HG02885 (cell line): ENCODE measurements at regions not wholly inside any gene's neighbourhood (a gene's known extent, or its start where the extent isn't known, plus 50 kb on each side); places are given as distances from the start of the nearest gene placed in this dataset.
"Not testable (repeated sequence)": the region's sequence is repeated elsewhere in the genome, so short reads cannot be mapped to it uniquely, and the experiment has no call there.

Experiments
- ATAC-seq: cut with Tn5 transposase; IDR thresholded peaks from one replicate; pipeline ENCODE4 v1.9.1; 2021; ENCODE audit warnings: mild to moderate bottlenecking; ENCODE audit not compliant: unreplicated experiment, poor library complexity

DNA sequence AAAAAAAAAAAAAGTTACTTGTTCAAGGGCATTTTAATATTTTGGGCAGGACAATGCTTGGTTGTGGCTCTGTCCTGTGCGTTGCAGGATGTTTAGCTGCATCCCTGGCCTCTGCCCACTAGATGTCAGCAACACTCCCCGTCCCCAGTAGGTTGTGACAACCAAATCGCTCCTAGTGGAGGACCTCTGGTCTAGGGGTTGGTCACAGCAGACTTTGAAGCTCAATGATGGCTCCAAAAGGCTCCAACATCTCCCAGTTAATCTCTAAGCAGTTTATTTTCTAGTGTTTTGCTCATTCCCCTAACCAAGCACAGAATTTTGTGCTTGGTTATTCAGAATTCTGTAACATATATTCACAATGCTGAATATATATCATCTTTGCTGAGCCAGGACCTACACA, 67.0 kb downstream of the CHRNA1 start:
- ATAC-seq, result peak; percentile 95

DNA sequence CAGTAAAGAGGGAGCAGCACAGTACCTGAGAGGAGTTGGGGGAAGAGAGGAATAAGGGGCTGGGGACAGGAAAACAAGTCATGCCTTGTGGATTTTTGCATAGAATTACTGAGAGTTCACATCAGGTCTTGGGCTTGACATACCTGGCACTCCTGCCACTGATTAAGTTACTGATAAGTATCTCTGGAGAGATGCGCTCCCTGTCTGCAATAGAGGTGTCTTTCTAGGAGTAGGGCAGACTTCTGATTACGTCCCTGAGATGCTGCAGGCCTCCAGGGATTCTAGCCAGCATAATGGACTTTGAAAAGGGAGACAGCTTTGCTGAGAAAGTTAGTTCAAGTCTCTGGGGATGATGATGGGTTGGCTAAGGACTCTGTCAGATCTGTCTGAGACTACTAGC, 69.4 kb downstream of the CHRNA1 start:
- no peak for ATAC-seq

DNA sequence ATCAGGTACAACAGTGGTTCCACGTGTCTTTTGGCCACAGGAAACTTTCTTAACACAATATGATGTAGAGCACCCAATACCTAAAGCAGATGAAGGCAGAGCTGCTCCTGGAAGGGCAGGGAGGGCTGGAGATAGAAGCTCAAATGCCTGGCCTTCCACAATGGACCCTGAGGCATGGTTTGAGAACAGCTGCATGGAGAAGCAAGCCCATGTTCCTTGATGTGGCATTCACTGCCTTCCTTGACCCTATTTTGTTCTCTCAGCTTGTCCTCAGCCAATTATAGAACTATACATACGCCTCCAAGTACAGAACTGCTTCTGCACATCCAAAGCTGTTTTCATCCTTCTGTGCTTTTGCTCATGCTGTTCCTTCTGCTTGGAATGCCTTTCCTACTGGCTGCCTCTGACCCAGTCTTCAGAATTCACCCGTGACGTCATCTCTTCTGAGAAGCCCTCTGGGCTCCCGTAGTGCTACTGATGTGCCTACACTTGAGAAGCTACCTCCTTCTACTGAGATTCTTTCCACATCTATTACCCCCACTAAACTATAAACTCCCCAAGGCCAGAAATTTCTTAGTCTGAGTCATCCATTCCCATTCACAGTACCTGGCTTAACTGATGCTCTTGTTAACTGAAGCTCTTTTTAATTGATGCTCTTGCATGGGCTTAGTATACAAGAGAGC, 69.9 kb downstream of the CHRNA1 start:
- ATAC-seq, result no peak

DNA sequence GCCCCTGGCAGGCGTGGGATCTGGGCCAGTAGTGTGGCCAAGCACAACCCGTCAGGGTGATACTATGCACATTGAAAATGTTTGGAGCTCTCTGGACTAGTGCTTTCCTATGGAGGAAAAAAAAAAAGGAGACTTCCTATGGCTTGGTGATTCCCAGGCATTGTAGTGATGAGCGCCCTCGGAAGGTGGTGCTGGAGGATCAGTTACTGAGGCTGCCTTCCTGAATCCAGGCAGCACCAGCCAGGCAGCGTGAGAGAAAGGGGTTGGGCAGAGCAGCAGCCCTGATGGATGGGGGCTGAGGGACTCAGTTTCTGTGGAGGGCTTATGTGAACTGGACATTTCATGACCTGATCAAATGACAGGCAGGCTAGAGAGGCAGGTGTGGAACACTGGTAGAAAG, 70.9 kb downstream of the CHRNA1 start:
- ATAC-seq, result no peak

DNA sequence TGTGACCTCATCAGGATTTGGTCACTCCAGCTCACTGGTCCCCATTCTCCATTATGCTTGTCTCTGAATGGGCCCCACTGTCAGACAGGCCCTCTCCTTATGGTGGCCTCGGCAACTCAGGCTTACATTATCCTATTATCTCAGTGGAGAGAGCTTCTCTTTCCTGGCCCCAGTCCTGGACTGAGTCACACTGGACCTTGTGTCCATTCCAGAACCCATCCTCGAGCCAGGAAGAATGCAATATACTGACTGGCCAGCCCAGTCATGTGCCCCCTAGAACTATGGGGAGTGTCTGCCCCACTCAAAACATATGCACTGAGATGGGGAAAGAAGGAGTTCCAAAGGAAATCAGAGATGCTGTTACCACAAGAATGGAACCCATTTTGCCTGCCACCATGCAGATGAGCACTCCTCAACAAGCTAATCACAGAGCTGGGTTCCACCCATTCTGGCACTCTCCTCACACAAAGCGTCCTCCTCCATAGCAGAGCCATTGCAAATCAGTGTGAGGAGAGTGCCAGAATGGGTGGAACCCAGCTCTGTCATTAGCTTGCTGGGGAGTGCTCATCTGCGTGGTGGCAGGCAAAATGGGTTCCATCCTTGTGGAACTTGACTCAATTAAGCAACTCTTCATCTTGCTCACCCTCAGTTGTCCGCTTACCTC, 71.9 kb downstream of the CHRNA1 start:
- ATAC-seq, result no peak

DNA sequence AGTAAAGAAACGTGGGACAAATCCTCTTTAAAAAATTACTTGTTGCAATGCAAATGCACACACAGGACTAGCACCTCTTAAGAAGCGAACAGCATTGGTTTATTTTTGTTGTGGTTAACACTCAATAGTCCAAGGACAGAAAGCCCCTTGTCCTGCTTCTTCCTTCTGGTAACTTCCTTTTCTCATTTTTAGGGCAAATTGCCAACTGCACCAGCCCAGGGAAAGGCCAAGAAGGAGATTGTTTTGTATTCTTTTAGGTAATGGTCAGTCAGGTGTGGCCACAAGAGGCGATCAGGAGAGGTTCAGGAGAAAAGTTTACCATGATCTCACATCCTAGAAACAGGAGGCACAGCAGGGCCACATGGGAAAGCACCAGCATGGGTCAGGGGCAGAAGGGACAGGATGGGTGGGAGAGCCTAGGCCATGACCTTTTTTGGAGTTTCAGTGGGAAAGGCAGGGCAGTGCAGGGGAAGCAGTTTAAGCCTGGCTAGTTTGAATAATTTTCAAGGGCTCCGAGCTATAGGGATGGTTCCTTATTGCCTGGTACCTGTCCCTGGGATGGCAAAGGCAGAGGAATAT, 73.0 kb downstream of the CHRNA1 start:
- no peak for ATAC-seq

DNA sequence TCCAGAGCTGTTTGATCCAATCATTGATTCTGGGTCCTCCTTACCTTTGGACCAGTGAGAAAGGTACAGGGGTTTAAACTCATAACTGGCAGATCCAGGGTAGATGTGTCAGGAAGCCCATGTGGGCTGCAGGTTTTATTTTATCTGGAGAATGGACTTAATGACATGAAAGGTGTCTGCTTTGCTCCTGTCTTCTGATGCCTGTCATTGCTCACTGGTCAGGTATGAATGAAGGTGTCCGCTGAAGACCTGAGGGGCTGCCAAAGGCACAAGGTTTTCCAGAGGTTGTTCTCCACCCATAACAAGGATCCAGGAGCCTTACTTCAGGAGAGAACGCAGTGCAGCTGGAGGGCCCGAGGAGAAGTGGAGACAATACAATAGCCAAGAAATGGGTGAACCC, 74.2 kb downstream of the CHRNA1 start:
- no peak for ATAC-seq

DNA sequence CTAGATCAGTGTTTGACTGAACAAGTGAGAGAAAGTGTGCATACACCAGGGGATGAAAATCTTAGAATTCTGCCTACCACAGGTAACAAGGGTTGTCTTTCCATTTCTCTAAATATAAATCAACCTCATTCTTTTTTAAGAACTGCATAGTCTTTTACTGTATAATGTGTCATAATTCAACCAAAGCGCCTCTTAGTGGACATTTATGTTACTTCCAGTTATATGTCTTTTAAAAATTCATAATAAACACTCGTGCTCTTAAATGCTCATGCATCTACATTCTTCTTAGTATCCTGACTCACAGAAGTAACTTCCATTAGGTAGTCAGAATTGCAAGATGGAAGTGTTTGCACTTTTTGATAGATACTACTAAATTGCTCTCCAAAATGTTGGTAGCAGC, 76.2 kb downstream of the CHRNA1 start:
- ATAC-seq, result peak; percentile 52

DNA sequence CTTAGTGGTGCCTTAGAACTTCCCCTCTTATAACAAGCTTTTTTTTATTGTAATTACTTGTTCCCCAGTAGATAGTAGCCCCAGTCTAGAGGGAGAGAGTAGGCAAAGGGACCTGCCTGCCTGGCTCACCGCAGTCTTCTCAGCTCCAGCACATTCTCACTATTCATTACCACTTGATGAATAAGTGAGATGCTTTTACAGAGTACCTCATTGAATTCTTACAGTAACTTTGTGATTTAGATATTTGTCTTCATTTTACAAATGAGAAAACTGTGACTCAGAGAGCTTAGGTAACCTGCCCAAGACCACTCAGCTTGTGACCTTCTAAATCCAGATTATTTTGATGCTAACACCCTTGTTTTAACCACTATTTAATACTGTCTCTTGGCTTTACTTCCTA, 77.8 kb downstream of the CHRNA1 start:
- ATAC-seq, result no peak

DNA sequence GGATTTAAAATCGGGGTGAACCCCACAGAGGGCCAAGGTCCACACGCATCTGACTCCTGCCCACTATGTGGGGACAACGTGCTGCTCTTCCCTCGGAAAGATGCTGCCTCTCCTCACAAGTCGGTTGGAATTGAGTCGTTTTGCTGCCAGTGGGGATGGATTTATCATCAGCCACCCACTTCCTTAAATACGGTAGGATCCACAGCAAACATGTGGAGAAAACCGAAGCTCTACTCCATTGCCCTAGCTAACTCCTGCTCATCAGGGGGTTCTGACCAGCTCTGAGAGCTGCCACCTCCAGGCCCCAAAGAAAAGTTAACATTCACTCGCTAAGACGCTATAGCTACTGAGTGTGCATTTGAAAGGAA, 80.9 kb downstream of the CHRNA1 start:
- ATAC-seq, result peak; percentile 51

DNA sequence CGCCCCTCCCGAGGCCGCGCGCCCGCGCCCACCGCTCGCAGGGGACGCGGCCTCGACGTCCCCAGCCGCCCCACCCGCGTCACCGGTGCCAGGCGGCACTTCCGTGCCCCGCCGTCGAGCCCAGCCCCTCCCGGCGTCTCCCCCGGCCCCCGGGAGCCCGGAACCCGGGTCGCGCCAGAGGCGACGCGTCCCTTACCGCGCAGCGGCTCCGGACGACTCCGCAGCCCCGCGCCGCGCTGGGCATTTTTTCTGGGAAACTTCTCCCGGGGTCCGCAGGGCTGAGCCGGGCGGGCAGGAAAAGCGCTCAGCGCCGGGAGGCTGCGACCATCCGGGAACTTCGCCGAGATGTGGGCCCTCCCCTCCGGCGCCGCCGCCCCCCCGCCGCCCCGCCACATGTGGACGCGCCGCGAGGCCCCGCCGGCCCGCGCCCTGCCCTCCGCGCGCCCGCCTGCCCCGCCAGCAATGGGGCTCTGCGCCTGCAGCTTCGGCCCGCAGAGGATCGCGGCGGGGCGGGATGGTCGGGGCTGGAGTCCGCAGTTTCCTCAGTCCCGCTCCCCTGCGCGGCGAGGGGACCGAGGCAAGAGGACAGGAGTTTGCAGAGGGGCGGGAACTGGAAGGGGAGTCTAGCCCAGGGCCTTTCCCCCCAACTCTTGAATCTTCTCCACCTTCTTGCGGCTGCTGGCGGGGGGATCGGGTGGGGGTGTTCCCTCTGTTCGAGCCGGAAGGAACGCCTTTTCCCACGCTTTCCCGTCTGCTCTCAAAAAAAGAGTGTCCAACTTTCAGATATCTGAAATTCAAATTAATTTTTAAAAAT, 81.5 kb downstream of the CHRNA1 start:
- ATAC-seq, result peak; percentile 54

DNA sequence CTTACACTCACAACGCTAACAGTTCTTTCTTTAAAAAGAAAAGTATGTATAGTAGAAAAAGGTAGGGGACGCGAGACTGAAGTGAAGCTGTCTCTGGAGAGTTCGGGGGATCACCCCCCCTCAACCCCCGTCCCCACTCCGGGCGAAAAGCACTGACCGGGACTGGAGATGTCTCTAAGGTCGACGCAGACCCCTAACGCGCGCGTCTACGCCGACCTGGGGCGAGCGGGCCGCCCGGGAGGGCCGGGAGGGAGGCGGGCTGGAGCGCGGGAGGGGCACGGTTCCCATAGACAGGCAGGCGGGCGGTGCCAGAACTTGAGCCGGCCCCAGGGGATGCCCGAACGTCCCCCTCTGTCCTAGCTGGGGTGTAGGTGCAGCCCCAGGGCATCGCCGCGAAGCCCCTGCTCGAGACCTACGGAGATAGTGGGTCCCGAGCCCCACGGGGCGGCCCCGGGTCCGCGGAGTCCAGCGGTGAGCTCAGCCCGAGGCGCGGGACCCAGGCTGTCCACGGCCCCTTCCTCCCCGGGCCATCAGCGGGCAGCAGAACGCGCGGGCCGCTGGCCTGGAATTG, 82.2 kb downstream of the CHRNA1 start:
- ATAC-seq, result peak; percentile 50

DNA sequence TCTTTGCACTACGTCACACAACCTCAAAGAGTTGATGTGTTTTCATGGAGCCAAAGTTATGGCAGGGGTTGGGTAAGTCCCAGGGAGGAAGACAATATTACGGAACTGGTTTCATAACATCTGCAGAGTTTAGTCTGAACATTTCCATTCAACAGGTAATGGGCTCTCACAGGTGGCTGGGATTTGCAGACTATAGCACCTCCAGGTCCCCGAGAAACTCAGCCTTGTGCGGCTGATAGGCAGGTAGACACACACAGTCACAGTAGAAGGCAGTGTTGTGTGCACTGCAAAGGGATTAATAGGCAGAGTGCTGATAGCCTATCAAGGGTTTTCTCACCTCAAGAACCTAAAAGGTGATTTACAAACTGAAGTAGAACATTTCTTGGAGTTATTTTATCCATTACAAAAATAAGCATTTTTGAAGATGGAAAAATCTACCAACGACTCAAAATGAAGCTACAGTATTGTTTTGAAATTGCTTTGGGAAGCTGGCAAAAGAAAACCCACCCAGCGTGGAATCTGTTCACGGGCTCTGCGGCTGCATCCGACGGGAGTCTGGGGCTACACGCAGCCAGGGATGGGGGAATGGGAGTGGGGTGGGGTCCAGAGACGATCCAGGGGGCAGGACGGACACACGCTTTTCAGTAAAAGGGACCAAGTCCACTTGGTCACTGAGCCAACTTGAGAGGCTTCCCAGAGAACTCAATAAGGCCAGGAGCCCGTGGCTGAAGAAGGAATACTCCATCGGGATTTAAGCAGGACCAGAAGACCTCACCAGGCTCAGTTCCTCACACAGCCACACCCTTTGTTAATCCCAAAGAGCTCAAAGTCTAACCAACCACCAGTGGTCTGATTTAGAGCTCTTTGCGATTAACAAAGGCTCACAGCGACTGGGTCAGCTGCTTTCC, 82.9 kb downstream of the CHRNA1 start:
- no peak for ATAC-seq

DNA sequence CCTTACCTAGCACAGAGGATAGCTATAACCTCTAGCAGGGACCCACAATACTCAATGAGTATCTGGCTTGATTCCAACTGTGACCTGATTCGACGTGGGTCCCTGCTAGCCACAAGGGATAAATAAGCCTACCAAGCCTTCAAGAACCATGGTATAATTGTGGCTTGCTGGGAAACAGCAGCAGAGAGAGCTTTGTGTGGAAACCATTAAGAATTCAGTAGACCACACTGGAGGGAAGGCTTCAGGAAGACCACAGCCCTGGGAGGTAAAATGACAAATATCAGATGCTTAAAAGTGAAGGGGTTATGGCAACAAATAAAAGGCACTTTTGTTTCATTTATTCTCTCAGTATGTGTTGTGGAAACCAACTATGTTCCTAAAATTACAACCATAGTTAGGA, 82.6 kb upstream of the WIPF1 start:
- no peak for ATAC-seq

DNA sequence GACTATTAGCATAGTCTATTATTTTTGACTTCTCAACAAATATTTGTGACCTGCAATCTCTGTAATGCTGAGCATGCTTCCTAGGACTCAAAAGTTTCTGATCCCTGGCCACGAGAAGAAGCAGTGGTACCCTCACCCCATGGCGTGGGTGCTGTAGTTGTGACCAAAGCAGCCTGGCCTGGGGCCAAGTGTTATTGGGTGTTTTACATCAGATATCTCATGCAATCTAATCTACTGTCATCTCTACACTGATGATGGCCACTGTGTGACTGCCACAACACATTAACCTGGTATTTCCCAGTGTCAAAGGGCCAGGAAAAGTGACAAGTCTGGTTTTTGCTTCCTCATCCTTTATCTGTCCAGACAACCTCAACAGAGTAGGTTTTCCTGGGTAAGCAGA, 80.8 kb upstream of the WIPF1 start:
- no peak for ATAC-seq

DNA sequence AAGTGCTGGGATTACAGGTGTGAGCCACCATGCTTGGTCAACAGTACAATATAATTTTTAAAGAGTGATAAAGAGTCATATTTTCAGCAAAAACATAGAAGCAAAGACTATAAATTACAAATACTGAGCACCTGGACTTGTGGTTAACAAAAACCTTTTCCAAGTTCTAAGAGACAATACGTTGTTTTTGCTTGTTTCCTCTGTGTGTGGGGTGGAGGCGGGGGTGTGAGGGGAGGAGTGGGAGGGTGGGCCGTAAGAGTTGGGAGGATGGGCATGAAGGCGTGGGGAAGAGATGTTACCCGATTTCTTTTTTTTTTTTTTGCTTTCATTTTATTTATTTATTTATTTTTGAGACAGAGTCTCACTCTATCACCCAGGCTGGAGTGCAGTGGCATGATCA, 78.0 kb upstream of the WIPF1 start:
- no peak for ATAC-seq

DNA sequence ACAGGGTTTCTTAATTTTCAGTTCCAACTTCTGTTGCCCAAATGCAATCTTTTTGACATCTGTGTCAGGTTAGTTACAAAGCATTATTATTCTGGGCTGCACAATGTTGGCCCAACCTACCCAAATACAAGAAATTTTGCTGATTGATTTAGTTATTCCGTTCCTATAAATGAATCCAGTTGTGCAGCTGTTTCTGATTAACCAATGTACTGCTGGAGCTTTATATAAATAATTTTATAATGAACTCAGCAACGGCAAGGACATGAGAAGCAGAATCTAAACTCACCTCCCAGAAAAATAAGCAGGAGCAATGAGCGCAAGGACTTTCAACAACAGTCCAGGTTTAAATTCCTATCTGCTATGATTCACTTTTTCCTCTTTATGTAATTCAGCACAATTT, 76.3 kb upstream of the WIPF1 start:
- ATAC-seq, result no peak

DNA sequence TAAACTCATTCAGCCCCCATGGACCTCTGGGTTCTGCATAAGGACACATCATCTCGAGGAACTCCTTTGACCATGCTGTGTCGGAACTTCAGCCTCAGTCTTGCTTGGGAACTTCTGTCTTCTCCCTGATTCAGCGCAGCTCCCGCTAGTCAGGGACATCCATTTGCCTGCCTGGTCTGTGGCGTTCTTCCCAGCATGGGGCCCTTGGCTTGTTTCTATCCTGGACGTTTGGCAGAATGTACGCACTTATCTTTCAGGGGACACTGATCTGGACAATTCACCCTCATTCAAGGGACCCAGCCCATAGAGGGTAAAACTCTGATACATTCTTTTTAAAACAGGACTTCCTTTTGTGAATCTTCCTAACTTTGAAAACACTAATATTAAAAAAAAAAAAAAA, 75.8 kb upstream of the WIPF1 start:
- ATAC-seq, result no peak

DNA sequence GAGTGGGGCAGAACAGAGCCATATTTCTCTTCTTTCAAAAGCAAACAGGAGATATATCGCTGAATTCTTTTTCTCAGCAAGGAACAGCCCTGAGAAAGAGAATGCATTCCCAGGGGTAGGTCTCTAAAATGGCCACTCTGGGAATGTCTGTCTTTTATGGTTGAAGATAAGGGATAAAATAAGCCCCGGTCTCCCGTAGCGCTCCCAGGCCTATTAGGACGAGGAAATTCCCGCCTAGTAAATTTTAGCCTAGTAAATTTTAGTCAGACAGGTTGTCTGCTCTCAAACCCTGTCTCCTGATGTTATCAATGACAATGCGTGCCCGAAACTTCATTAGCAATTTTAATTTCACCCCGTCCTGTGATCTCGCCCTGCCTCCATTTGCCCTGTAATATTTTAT, 73.9 kb upstream of the WIPF1 start:
- not testable (repeated sequence) for ATAC-seq

DNA sequence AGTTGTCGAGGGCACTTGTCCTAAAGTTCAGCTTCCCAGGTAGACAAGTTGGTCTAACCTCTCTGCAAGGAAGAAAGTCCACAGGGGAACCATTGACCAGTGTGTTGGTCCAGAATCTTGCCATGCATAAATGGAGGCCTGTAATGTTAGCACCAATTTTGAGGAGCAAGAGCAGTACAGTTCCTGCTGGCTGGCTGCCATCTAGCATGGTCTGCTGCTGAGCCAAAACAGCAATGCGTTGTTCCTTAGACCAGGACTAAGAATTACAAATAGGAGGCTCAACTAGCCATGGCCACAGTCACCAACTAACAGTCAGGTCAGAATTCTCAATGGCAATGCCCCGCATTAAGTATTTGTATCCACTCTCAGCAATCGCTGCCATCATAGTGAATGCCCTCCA, 72.8 kb upstream of the WIPF1 start:
- ATAC-seq, result no peak
